Rectal smooth muscle tissue (tissue), 1 donor: ENCODE measurements at regions not wholly inside any gene's neighbourhood (a gene's known extent, or its start where the extent isn't known, plus 50 kb on each side); places are given as distances from the start of the nearest gene placed in this dataset.

Source experiments
- H3K27ac ChIP-seq: one replicate; pipeline ENCODE4 v1.7.0; 2013; ENCODE audit warnings: low read depth, low read length, inconsistent platforms
- H3K27me3 ChIP-seq: one replicate; pipeline ENCODE4 v1.7.0; 2013; ENCODE audit warnings: low read length; ENCODE audit not compliant: control insufficient read depth, insufficient read depth
- H3K36me3 ChIP-seq: one replicate; pipeline ENCODE4 v1.7.0; 2013; ENCODE audit warnings: low read length; ENCODE audit not compliant: control insufficient read depth, insufficient read depth
- H3K4me1 ChIP-seq: one replicate; pipeline ENCODE4 v1.7.0; 2013; ENCODE audit warnings: low read length; ENCODE audit not compliant: control insufficient read depth, insufficient read depth
- H3K4me3 ChIP-seq: one replicate; pipeline ENCODE4 v1.7.0; 2013; ENCODE audit warnings: low read length
- H3K9ac ChIP-seq: one replicate; pipeline ENCODE4 v1.7.0; 2013; ENCODE audit warnings: low read length

DNA sequence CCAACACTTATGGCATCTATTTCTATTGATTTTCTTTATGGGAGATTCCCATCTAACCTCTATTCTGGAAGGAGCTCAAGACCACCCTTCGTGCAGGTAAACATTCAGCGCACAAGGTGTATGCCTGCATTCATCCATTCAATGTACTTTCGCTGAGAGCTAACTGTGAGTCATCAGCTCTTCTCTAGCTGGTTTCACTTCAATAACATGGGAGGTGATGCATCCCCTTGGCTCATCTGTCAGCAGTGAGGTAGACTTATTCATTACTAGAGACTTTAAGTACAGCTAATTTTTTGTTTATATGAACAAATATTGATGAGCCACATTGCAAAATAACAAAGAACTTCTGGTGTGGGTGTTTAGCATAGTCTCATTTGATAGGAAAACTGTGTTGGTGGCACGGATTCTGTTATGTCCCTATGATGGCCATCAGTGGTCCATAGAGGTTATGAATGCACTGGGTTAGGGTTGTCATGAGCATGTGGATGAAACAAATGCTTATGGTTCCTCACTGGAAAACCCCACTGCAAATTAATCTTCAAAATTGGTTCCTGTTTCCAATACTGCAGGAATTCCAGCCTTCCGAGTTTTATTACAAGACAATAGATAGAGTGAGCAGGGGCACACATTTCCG, 1151.0 kb downstream of the BCL11B start:
- H3K4me1 ChIP-seq: no peaks in the 10 kb centered on the region
- no peak overlapping the region for H3K4me3 ChIP-seq
- H3K27ac ChIP-seq: no peak overlapping the region

DNA sequence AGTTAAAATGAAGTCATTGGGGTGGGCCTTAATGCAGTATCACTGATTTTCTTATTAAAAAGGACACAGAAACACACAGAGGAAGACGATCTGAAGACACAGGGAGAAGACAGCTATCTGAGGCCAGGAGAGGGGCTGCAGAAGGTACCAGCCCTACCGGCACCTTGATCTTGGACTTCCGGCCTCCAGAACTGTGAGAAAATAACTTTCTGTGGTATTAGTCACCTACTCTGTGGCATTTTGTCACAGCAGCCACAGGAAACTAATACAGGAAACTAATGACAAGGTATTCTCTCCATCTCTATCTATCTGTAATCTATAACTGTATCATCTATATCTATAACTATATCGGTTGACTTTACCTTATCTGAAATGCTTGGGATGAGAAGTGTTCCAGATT, 1149.5 kb downstream of the BCL11B start:
- Histone ChIP-seq H3K36me3 (no peaks in the 10 kb centered on the region), H3K4me1 (no peaks in the 10 kb centered on the region), H3K27me3 (no peaks in the 10 kb centered on the region), H3K9ac (no peak overlapping the region), H3K27ac (no peak overlapping the region), H3K4me3 (no peak overlapping the region)

More for the DNA sequence above, 1151.0 kb downstream of the BCL11B start:
- Histone ChIP-seq H3K36me3 (no peaks in the 10 kb centered on the region), H3K9ac (no peak overlapping the region), H3K27me3 (no peaks in the 10 kb centered on the region)

DNA sequence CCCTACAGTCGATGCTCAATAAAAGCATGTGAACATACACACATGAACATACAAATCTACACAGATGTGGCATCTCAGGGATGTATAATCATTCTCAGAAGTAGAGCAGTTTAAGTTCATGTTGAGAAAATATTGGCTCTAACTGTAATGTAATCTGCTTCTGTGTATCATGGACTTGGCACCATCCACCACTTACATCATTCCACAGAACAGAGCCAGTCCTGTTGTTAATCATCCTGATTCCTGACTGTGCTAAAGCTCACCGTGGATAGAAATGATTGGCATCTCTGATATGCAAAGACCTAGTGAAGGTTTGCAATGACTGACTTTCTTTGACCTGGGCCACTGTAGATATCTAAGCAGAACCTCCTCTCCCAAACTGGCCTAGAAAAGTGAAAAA, 1141.3 kb downstream of the BCL11B start:
- Histone ChIP-seq H3K4me1 (no peaks in the 10 kb centered on the region), H3K27ac (no peak overlapping the region), H3K4me3 (no peak overlapping the region), H3K9ac (no peak overlapping the region), H3K27me3 (no peaks in the 10 kb centered on the region), H3K36me3 (no peaks in the 10 kb centered on the region)

DNA sequence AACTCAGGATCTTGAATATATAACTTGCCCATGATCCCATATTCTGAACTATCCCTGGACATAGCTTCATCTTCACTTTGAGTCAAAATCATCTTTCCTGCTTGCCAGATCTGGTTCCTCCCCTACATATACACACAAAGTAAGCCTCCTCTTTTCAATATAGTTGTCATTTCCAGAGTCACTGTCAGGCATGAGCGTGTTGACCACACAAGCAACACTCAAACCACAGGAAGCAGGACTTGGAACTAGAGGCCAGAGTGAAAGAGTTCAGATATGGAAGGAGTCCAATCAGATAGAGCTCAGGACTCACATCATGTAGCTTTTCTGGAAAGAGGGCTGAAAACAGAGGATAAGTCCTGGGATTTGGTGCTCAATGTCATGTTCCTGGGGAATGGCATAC, 1140.6 kb downstream of the BCL11B start:
- H3K4me3 ChIP-seq: no peak overlapping the region
- H3K36me3 ChIP-seq: no peaks in the 10 kb centered on the region
- no peaks in the 10 kb centered on the region for H3K4me1 ChIP-seq

DNA sequence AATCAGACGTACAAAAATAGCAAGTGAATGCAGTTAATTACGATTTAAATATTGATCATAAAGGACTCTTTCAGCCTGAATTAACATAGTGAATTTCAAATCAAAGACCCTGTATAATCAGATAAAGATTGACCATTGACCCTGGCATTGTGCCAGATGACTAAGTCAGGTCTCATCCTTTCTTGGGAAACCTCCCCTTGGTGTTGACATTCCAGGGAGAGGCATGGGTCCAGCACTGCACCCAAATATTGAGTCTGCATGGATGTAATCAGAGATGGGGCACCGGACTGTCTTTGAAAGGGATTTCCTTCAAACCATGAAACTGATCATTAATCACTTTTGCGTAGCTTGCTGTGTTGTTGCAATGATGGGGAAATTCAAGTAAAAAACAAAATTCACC, 1138.2 kb downstream of the BCL11B start:
- Histone ChIP-seq H3K9ac (no peak overlapping the region), H3K36me3 (no peaks in the 10 kb centered on the region), H3K4me3 (no peak overlapping the region), H3K27me3 (no peaks in the 10 kb centered on the region), H3K27ac (no peak overlapping the region), H3K4me1 (no peaks in the 10 kb centered on the region)

More for the DNA sequence above, 1140.6 kb downstream of the BCL11B start:
- Histone ChIP-seq H3K27me3 (no peaks in the 10 kb centered on the region), H3K9ac (no peak overlapping the region), H3K27ac (no peak overlapping the region)

DNA sequence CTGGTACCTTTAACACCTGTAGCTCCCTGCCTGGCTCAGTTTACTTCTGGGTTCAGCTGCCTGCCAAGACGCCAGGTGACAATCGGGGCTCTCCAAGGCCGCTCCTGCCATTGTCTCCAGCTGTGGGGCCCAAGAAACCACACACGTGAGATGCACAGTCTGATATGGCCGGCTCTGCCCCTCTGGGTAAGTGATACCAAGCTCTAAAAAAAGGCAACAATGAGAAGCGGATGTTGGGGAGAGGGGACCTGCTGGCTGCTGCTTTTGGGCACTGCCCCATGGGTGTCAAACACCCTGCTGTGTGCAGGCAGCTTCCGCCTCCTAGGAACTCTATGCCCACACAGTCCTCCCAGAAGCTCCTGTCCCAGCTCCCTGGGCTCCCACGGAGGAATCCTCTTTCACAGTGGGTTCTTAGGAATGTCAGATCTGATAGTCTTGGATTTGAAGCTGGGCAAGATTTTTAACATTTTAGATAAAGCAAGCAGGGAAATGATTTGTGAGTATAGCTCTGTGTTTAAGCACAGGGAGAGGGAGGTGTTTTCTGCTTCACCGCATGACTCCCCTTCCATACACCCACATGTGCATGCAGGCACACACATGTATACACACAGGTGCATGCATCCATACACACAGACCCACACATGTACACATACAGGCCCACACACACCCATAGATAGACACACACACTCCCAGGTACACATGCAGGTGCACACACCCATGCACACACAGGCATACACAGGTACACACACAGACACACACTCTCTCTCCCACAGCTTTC, 1135.8 kb downstream of the BCL11B start:
- Histone ChIP-seq H3K36me3 (no peaks in the 10 kb centered on the region), H3K4me1 (no peaks in the 10 kb centered on the region), H3K27me3 (no peaks in the 10 kb centered on the region), H3K4me3 (no peak overlapping the region), H3K9ac (no peak overlapping the region), H3K27ac (no peak overlapping the region)

DNA sequence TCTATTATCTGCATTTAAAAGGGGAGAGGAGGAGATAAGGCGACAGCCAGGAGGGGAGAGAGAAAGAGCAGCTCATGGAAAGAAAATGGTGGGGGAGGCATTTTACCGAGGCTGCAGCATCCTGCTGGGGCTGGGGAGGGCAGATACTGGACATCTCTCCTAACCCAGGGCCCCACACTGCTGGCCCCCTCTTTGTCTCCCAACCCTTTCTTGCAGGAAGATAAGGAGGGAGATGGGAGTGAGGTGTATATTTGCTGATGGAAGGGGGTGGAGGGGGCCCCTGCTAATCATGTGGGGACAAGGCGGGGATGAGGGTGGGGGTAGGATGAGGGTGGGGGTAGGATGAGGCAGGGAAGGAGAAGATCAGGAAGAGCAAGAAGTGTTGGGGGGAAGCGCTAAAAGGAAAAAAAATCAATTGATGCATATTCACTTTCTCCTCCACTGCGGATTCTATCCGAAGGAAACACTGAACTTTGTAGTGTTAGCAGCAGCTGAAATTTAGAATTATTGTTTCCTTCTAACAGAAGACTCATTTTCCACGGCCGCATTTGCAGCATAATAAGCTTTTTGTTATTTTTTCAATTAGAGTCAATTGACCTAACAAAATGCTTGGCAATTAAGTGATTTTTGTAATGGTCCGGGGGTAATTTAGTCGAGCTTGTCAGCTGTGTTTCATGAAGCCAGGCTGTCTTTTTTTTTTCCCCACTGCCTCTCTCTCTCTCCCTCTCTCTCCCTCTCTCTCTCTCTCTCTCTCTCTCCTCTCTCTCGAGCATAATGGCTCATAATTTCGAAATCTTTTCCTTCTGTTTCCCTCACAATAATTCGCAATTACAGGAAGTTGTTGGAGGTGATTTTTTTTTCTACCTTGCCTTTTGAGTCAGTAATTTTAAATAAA, 1134.6 kb downstream of the BCL11B start:
- no peaks in the 10 kb centered on the region for H3K27me3 ChIP-seq
- no peak overlapping the region for H3K27ac ChIP-seq
- H3K4me1 ChIP-seq: no peaks in the 10 kb centered on the region
- no peaks in the 10 kb centered on the region for H3K36me3 ChIP-seq
- H3K9ac ChIP-seq: no peak overlapping the region
- no peak overlapping the region for H3K4me3 ChIP-seq

DNA sequence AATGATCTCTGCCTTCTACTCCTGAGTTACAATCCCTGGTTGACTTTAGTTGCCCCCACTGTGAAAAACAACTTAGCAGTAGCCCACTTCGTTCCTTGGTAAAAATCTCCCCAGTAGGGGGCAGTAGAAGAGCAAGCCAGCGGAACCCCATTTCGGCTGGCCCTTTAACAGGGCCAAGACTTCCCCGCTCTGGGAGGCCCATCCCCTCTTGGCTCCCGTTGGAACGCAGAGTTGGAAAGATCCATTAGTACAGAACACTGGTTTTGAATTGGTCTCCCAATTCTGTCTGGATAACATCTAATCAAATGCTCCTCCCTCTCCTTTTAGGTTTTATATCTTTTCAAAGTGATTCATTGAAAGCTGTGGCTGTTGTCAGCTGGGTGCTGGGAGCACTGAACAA, 1133.3 kb downstream of the BCL11B start:
- Histone ChIP-seq H3K4me3 (no peak overlapping the region), H3K9ac (no peak overlapping the region), H3K27me3 (no peaks in the 10 kb centered on the region), H3K4me1 (no peaks in the 10 kb centered on the region), H3K36me3 (no peaks in the 10 kb centered on the region), H3K27ac (no peak overlapping the region)

DNA sequence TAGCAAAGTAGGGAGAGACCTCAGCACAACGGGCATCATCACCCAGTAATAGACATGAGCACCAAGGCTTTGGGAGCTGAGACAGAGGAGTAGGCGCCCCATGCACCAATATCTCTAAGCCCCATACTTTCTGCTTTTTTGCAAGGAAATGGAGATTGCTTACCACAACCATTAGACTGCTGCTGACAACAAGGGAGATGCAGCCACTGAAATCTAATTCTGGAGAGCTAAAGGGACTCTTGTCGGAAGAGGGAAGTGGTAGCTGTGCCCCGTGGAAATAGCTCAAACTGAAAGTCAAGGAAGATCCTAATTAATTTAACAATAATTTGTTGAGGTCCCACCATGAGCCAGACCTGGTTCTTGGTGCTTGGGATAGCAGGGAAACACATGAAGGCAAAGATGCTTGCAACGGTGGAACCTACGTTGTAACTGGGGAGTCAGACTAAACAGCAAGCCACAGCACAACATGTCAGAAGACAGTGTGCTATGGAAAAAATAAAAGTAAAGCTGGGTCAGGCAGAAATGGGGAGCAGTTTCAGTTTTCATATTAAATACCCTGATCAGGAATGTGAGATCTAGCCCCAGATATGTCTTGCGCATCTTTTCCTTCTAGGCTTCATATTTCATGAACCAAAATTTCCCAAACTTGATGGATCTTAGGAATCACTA, 1131.0 kb downstream of the BCL11B start:
- Histone ChIP-seq H3K27me3 (no peaks in the 10 kb centered on the region), H3K27ac (no peak overlapping the region), H3K4me3 (no peak overlapping the region), H3K36me3 (no peaks in the 10 kb centered on the region), H3K4me1 (no peaks in the 10 kb centered on the region), H3K9ac (no peak overlapping the region)

DNA sequence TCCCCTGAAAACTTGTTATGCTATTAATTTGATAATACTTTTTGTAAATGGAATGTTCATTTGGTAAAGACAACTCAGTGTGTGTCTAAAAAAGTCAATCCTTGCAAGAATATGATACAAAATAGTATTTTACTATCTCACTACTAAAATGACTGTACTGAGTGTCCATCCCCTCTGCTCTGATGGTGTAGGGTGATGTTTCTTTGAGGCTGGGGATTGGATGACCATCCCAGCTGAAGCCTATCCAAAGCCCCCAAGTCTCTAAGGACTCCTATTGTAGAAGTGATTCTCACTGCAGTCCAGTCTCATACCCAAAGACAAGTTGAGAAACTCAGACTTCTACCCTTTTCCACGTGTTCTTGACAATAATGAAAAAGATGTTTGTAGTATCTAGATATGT, 1128.4 kb downstream of the BCL11B start:
- H3K36me3 ChIP-seq: no peaks in the 10 kb centered on the region
- H3K9ac ChIP-seq: no peak overlapping the region
- no peaks in the 10 kb centered on the region for H3K4me1 ChIP-seq
- H3K27me3 ChIP-seq: no peaks in the 10 kb centered on the region
- no peak overlapping the region for H3K27ac ChIP-seq
- H3K4me3 ChIP-seq: no peak overlapping the region

DNA sequence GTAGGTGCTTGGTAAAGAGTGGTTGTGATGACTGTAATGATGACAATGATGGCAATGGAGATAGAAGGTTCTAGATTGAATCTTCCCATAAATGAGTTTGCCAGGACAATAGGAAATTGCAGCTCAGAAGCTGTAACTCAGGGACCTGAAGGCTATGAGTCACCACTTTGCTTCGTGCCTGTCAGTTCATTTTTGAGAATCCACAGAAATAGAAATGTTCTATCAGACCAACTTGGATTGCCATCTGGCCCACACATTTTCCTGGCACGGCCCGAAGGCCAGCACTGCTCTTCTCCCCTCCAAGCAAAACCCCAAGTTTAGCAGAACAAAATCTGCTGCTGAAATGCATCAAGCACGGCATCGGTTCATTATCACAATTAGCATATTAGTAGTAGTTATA, 1127.0 kb downstream of the BCL11B start:
- no peak overlapping the region for H3K9ac ChIP-seq
- no peak overlapping the region for H3K27ac ChIP-seq
- no peaks in the 10 kb centered on the region for H3K27me3 ChIP-seq
- no peaks in the 10 kb centered on the region for H3K4me1 ChIP-seq
- no peak overlapping the region for H3K4me3 ChIP-seq
- H3K36me3 ChIP-seq: no peaks in the 10 kb centered on the region

DNA sequence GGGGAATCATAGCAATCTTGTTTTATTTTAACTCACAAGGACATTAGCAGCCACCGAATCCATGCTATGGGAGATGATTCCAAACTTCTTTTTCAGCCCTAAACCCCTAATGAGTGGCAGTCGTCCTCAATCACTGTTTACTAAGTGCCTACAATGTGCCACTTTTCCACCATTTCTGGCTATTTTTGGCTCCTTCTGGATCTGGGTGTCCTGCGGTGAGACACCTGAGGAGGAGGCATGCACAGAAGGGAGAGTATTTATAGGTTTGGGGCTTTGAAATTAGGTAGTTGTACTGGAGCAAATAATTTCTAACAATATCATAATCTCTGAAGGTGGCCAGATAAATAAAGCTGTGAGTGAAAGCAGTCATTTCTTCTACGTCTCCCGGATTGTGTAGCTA, 1125.6 kb downstream of the BCL11B start:
- Histone ChIP-seq H3K4me3 (no peak overlapping the region), H3K9ac (no peak overlapping the region), H3K27ac (no peak overlapping the region), H3K27me3 (no peaks in the 10 kb centered on the region), H3K36me3 (no peaks in the 10 kb centered on the region), H3K4me1 (no peaks in the 10 kb centered on the region)
